Fibroblast of lung (primary cell): ENCODE measurements at regions not wholly inside any gene's neighbourhood (a gene's known extent, or its start where the extent isn't known, plus 50 kb on each side); places are given as distances from the start of the nearest gene placed in this dataset.

Experiments
- DNase-seq, 2 donors: peaks; one replicate each; pipeline versions ENCODE4 v3.0.0 to v3.0.0-alpha.2; 2010; ENCODE audit warnings: low read depth in 2 of 2
- H2AFZ ChIP-seq: 2 replicates; pipeline ENCODE4 v1.5.1; 2012; ENCODE audit warnings: low read length, control low read depth, inconsistent platforms
- H3K27ac ChIP-seq: 2 replicates; pipeline ENCODE4 v1.5.1; 2011; ENCODE audit warnings: low read length, control low read depth; ENCODE audit not compliant: insufficient read depth
- H3K27me3 ChIP-seq: 2 replicates; pipeline ENCODE4 v1.5.1; 2011; ENCODE audit warnings: mild to moderate bottlenecking, low read length; ENCODE audit not compliant: control insufficient read depth, insufficient read depth
- H3K36me3 ChIP-seq: 2 replicates; pipeline ENCODE4 v1.5.1; 2011; ENCODE audit warnings: low read length; ENCODE audit not compliant: control insufficient read depth, insufficient read depth
- H3K4me1 ChIP-seq: 2 replicates; pipeline ENCODE4 v1.5.1; 2011; ENCODE audit warnings: low read length; ENCODE audit not compliant: control insufficient read depth, insufficient read depth; ENCODE audit errors: extremely low read depth
- H3K4me2 ChIP-seq: 2 replicates; pipeline ENCODE4 v1.5.1; 2011; ENCODE audit warnings: low read length, control low read depth; ENCODE audit not compliant: insufficient read depth; ENCODE audit errors: extremely low read depth
- H3K4me3 ChIP-seq, 4 experiments: fragments of 200-600 bp in 1 of 4; sonication (generic) in 1 of 4; replicated peaks in 1 of 4; 2 replicates each; pipeline ENCODE4 v1.5.1; 2011 to 2016; ENCODE audit warnings: low read length in 4 of 4, low read depth in 3 of 4, mild to moderate bottlenecking in 3 of 4, control low read depth in 2 of 4, inconsistent platforms in 1 of 4, mixed read lengths in 1 of 4; ENCODE audit not compliant: insufficient read depth in 1 of 4; ENCODE audit errors: control extremely low read depth in 1 of 4
- H3K79me2 ChIP-seq: 2 replicates; pipeline ENCODE4 v1.5.1; 2012; ENCODE audit warnings: mild to moderate bottlenecking, low read length, inconsistent platforms; ENCODE audit not compliant: control insufficient read depth, insufficient read depth
- H3K9ac ChIP-seq: 2 replicates; pipeline ENCODE4 v1.5.1; 2011; ENCODE audit warnings: mild to moderate bottlenecking, low read length, control low read depth; ENCODE audit not compliant: insufficient read depth
- H3K9me3 ChIP-seq: 2 replicates; pipeline ENCODE4 v1.5.1; 2012; ENCODE audit warnings: low read depth, low read length; ENCODE audit not compliant: control insufficient read depth, insufficient read depth
- H4K20me1 ChIP-seq: 2 replicates; pipeline ENCODE4 v1.5.1; 2011; ENCODE audit warnings: low read length; ENCODE audit not compliant: control insufficient read depth, insufficient read depth; ENCODE audit errors: extremely low read depth
- CTCF ChIP-seq, 2 donors: IDR thresholded peaks in 1 of 2; conservative IDR thresholded peaks in 1 of 2; 1 replicate in 1 of 2; 2 replicates in 1 of 2; pipeline ENCODE4 v1.5.1; 2011 to 2012; ENCODE audit warnings: low read length in 2 of 2, control low read depth in 1 of 2, inconsistent platforms in 1 of 2, low read depth in 1 of 2, mild to moderate bottlenecking in 1 of 2
- EZH2 ChIP-seq: IDR thresholded peaks from 2 replicates; pipeline ENCODE4 v1.5.1; 2012; ENCODE audit warnings: low read length, control low read depth, mild to moderate bottlenecking; ENCODE audit errors: missing control alignments

GRCh38 chr9:115207003-115207836 is 89.3 kb upstream of the TNC start:
- no peaks in the 10 kb centered on the region for H3K79me2 ChIP-seq
- no peak for TF ChIP-seq CTCF (conservative IDR thresholded peaks at IDR 0.05 in 1 of 2, IDR thresholded peaks at IDR 0.05 in 1 of 2; ENCODE audit: low read depth in 1 of 2, low read length in 2 of 2)
- TF ChIP-seq EZH2 = no peak
- peak in 1 of 2 donors; percentile 61 for DNase-seq
- no peak overlapping the region for H3K4me3 ChIP-seq
- no peaks in the 10 kb centered on the region for H4K20me1 ChIP-seq
- H3K4me1 ChIP-seq = peaks cover 32% of the 10 kb centered on the region
- no peak overlapping the region for H3K4me2 ChIP-seq
- H3K9ac ChIP-seq = no peak overlapping the region
- no peaks in the 10 kb centered on the region for H3K27me3 ChIP-seq
- no peak overlapping the region for H2AFZ ChIP-seq
- no peaks in the 10 kb centered on the region for H3K9me3 ChIP-seq
- H3K27ac ChIP-seq = no peak overlapping the region
- H3K36me3 ChIP-seq = no peaks in the 10 kb centered on the region

- DNase-seq = peak in 1 of 2 donors; percentile 89
- no peak overlapping the region for H3K4me2 ChIP-seq
- TF ChIP-seq CTCF (conservative IDR thresholded peaks at IDR 0.05 in 1 of 2, IDR thresholded peaks at IDR 0.05 in 1 of 2; ENCODE audit: low read depth in 1 of 2, low read length in 2 of 2) = no peak
- TF ChIP-seq EZH2 = no peak
- H3K79me2 ChIP-seq = no peaks in the 10 kb centered on the region
- no peak overlapping the region for H3K27ac ChIP-seq
- peaks cover 26% of the 10 kb centered on the region for H3K4me1 ChIP-seq
- no peak overlapping the region for H3K9ac ChIP-seq
- H4K20me1 ChIP-seq = no peaks in the 10 kb centered on the region
- H3K4me3 ChIP-seq = no peak overlapping the region
- no peaks in the 10 kb centered on the region for H3K9me3 ChIP-seq
- H3K36me3 ChIP-seq = no peaks in the 10 kb centered on the region
- H2AFZ ChIP-seq = no peak overlapping the region
- no peaks in the 10 kb centered on the region for H3K27me3 ChIP-seq
Observed at GRCh38 chr9:115208501-115208900, 90.5 kb upstream of the TNC start.

GRCh38 chr9:115209601-115210306 is 91.8 kb upstream of the TNC start:
- Histone ChIP-seq H3K27ac (no peak overlapping the region), H3K9ac (no peak overlapping the region), H3K4me2 (no peak overlapping the region), H3K36me3 (no peaks in the 10 kb centered on the region), H2AFZ (no peak overlapping the region), H3K4me1 (peaks cover 27% of the 10 kb centered on the region), H3K79me2 (no peaks in the 10 kb centered on the region), H4K20me1 (no peaks in the 10 kb centered on the region), H3K4me3 (no peak overlapping the region), H3K27me3 (no peaks in the 10 kb centered on the region), H3K9me3 (no peaks in the 10 kb centered on the region)
- peak in 1 of 2 donors; percentile 83 for DNase-seq
- TF ChIP-seq EZH2 (no peak), CTCF (conservative IDR thresholded peaks at IDR 0.05 in 1 of 2, IDR thresholded peaks at IDR 0.05 in 1 of 2; ENCODE audit: low read depth in 1 of 2, low read length in 2 of 2) (no peak)
